HG03064 (cell line): ENCODE measurements at regions not wholly inside any gene's neighbourhood (a gene's known extent, or its start where the extent isn't known, plus 50 kb on each side); places are given as distances from the start of the nearest gene placed in this dataset.
"Not testable (repeated sequence)": the region's sequence is repeated elsewhere in the genome, so short reads cannot be mapped to it uniquely, and the experiment has no call there.

Experiments
- ATAC-seq: cut with Tn5 transposase; IDR thresholded peaks from one replicate; pipeline ENCODE4 v1.9.1; 2021; ENCODE audit warnings: low read depth; ENCODE audit not compliant: unreplicated experiment

DNA sequence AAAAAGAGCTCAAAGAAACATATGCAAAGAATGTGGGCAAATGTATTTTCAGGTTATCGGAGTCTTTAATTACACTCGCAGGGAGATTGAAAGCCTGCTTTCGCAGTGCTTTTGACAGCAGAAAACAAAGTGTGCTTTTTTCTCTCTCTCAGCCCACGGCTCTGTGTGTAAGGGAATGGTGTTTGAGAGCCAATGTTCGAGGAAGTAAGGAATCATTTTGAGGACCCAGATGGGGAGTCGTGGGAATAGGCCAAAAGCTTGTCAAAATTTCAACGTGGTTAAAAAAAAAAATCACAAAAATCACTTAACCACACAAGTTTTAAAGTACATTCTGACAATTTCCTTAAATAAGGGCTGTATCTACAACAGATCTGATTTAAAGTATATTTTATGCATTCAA lies 197.1 kb upstream of the IRS2 start:
- ATAC-seq: no peak

- ATAC-seq: no peak
These were observed 194.6 kb upstream of the IRS2 start for GRCh38 chr13:109981000-109981399.

GRCh38 chr13:109979676-109980075 lies 193.3 kb upstream of the IRS2 start:
- not testable (repeated sequence) for ATAC-seq

GRCh38 chr13:109979228-109979627 lies 192.8 kb upstream of the IRS2 start:
- ATAC-seq: no peak

- no peak for ATAC-seq
These were observed 191.0 kb upstream of the IRS2 start for GRCh38 chr13:109977212-109977968.

DNA sequence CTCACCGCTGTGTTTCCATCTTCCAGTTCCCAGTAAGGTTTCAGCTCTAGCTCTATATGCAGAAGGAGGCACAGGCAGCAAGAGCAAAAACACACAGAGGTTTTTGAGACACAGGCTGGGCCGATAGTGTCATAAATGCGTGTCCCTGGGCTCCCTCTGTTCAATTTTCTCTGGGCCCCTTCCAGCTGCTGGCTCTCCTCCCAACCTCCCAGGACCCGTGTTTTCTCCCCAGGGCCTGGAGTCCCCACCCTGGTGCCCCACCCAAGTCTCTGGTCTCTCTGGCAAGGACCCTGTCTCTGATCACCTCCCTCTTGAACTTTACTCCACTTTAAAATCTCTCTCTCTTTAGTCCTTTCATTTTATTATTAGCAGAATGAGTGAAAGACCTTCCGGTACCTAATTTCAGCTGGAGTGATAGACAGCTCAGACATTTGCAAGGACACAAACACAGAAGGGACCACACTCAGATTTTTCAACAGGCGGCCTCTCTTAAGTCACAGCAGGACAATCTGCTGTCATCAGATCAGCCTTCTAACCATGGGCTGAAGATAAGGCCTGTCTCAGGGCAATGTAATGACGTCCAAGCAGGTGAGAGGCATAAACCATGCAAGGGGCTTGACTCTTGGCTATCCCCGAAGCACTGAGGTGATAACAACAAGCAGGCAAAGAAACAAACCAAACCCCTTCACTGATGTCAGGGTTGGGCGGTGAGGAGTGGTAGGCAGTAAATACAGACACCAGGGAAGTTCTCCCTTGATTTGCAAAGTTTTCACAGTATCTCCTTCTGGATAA lies 190.0 kb upstream of the IRS2 start:
- ATAC-seq: no peak

- ATAC-seq: no peak
These were observed 188.0 kb upstream of the IRS2 start for GRCh38 chr13:109974354-109974753.

GRCh38 chr13:109973279-109973678 lies 186.9 kb upstream of the IRS2 start:
- no peak for ATAC-seq

DNA sequence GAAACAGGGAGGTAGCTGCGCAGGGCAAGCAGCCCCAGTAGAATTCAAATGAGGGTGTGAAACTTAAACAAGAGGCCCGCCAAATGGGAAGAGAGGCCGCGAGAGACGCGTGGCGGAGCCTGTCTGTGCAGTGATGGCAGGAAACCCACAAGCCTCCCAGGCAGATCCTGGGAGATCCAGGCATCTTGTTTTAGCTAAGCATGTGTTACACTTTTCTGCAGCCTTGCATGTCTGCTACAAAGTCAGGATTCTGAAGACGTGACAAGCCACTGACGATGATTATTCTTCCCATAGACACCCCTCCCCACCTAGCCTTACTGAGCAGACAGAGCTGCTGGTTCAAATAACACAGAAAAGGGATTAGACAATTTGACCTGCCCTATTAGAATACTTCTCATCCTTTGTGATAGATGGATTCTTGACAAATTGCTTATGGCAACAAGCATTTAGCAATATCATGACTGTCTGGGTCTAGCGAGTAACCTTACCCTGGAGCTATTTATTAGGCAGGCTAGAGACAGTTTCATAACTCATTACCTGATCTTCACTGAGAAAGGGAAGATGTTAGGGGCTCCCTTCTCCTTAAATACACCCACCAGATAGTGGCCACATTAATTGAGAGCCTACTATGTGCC lies 185.2 kb upstream of the IRS2 start:
- ATAC-seq: no peak

- ATAC-seq: no peak
These were observed 184.6 kb upstream of the IRS2 start for GRCh38 chr13:109971006-109971405.

DNA sequence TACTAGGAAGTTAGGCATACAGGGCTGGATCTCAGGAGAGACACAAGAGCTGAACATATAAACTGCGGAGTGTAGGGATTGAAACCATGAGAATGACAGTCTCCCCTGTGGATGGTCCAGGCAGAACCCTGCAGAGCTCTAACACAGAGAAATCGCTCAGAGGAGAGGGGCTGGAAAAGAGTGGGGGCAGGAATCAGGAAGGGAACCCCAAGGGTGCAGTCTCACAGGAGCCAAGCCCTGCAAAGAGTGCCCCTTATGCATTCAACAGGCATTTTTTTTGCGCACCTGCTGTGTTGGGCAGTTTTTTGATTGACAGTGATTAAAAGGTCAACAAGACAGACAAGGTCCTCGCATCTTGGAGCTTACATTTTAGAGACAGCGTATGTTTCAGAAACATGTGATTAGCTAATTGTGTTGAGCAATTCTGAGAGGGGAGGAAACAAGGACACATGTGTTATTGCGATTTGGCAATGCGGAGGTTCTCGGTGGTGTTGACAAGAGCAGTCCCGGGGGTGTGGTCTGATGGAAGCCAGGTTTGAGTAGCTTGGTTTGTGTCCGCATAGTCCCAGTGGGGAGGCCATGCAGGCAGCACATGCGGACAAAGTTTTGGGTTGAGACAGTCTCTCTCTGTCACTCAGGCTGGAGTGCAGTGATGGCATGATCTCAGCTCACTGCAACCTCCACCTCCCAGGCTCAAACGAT lies 182.6 kb upstream of the IRS2 start:
- no peak for ATAC-seq

DNA sequence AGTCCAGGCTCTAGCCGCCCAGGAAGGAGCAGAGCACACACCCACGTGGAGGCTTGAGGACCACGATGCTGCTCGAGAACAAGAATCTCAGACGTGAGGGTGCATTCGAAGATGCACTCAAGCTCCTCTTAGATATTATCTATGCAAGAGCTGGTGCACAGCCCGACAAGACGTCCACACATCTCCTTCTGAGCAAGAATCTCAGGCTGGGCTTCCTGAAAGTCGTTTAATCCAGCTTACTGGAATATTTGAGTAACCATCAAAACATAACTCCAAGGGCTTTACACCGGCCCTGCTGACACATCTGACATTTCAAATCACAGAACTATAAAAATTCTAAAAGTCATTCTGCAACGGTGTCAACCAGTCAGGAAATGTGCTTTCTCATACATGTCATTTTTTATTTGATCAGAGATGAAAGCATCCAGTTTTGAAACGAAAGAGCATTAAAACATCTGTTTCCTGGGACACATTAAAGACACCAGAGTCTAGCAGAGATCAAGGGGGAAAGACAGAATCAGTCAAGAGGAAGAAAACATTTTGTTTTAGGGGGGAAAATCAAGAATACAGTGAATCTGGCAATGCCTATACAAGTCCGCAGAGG lies 177.7 kb upstream of the IRS2 start:
- no peak for ATAC-seq

DNA sequence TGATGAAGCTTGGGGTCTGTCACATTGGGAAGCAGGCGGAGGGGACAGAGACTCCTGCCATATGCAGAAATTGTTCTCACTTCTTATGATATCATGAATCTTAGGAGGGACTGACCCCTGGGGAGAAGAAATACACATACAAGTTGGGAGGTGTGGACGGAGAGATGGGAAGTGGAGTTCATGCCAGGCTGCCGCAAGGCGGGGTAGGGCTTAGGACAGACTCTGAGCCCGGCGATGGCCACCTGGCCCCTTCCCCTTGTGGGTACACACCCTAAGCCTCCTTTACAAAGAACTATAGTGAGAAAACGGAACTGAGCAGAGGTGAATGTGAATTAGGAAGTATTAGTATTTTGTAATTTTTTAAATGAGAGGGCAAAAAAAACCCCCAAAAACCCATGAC lies 177.0 kb upstream of the IRS2 start:
- ATAC-seq: no peak

GRCh38 chr13:109959903-109960302 lies 173.5 kb upstream of the IRS2 start:
- no peak for ATAC-seq

GRCh38 chr13:109957875-109958274 lies 171.5 kb upstream of the IRS2 start:
- no peak for ATAC-seq

DNA sequence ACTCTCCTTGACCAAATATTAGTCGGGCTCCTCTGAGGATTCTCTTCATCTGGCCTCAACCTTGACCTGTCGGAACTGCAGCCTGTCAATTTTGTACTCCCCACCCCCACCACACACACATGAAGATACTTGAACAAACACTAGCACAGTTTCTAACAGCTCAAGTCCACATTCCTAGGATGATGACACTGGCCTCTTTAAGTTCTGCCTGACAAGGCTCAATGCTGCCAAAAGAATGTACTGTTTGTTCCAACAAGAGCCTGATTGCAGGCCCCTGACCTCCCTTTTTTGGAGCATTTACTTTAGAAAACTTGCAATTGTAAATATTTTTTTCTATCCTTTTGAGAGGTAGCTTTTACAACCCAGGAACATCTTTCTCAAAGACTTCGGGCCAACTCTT lies 169.2 kb upstream of the IRS2 start:
- ATAC-seq: no peak

- no peak for ATAC-seq
These were observed 168.1 kb upstream of the IRS2 start for GRCh38 chr13:109954441-109954840.

GRCh38 chr13:109951491-109951890 lies 165.1 kb upstream of the IRS2 start:
- no peak for ATAC-seq

GRCh38 chr13:109949397-109949796 lies 163.0 kb upstream of the IRS2 start:
- no peak for ATAC-seq

GRCh38 chr13:109947006-109947405 lies 160.6 kb upstream of the IRS2 start:
- no peak for ATAC-seq
